Caco-2 (cell line): ENCODE measurements at regions not wholly inside any gene's neighbourhood (a gene's known extent, or its start where the extent isn't known, plus 50 kb on each side); places are given as distances from the start of the nearest gene placed in this dataset.
A peak's percentile ranks its signal among the peaks of the same experiment; 100 is the strongest.

Experiments used
- BruUV-seq: library from RNA; stranded (reverse); fragments of 400-500 nt; replicated peaks from 2 replicates; lab custom pipeline; 2021; lab: Mats Ljungman, UMichigan
- CTCF ChIA-PET: fragments of 300-600 bp; sonication (Branson Sonifier 250); formaldehyde crosslinking; loops from one replicate; lab custom pipeline; 2022; ENCODE audit warnings: antibody characterized with exemption; lab: Charles Lee
- POLR2A ChIA-PET: fragments of 300-600 bp; sonication (Branson Sonifier 250); formaldehyde crosslinking; loops from one replicate; lab custom pipeline; 2022; ENCODE audit warnings: antibody characterized with exemption; lab: Charles Lee
- DNase-seq, 2 experiments: peaks; one replicate each; pipeline versions ENCODE4 v3.0.0 to v3.0.0-alpha.2; 2020 to 2022
- H3K27me3 ChIP-seq: replicated peaks from 2 replicates; pipeline ENCODE4 v1.6.0; 2011; ENCODE audit warnings: low read length; ENCODE audit not compliant: control insufficient read depth, insufficient read depth
- H3K36me3 ChIP-seq: 2 replicates; pipeline ENCODE4 v1.5.1; 2011; ENCODE audit warnings: low read length; ENCODE audit not compliant: control insufficient read depth, insufficient read depth
- H3K4me1 ChIP-seq: fragments of 250-450 bp; sonication (Bioruptor Pico); 2 replicates; pipeline ENCODE4 v1.5.1; 2020; ENCODE audit warnings: mild to moderate bottlenecking
- H3K4me3 ChIP-seq: 2 replicates; pipeline ENCODE4 v1.5.1; 2011; ENCODE audit warnings: low read depth, mild to moderate bottlenecking, control low read depth, low read length
- H3K9me3 ChIP-seq: fragments of 250-450 bp; sonication (Bioruptor Pico); 2 replicates; pipeline ENCODE4 v1.5.1; 2020; ENCODE audit warnings: mild to moderate bottlenecking, moderate library complexity
- H3K27ac Mint-ChIP-seq: one replicate; pipeline ENCODE4 v1.8.0; 2022; ENCODE audit warnings: mixed read lengths; ENCODE audit not compliant: unreplicated experiment
- H3K27me3 Mint-ChIP-seq: one replicate; pipeline ENCODE4 v1.8.0; 2022; ENCODE audit warnings: mixed read lengths; ENCODE audit not compliant: insufficient read depth, unreplicated experiment
- H3K36me3 Mint-ChIP-seq: one replicate; pipeline ENCODE4 v1.8.0; 2022; ENCODE audit warnings: mild to moderate bottlenecking, mixed read lengths; ENCODE audit not compliant: insufficient read depth, unreplicated experiment
- H3K4me1 Mint-ChIP-seq: one replicate; pipeline ENCODE4 v1.8.0; 2022; ENCODE audit warnings: low read depth, mixed read lengths; ENCODE audit not compliant: unreplicated experiment
- H3K4me3 Mint-ChIP-seq: one replicate; pipeline ENCODE4 v1.8.0; 2022; ENCODE audit warnings: mild to moderate bottlenecking, moderate library complexity, mixed read lengths; ENCODE audit not compliant: unreplicated experiment
- H3K9me3 Mint-ChIP-seq: one replicate; pipeline ENCODE4 v1.8.0; 2022; ENCODE audit warnings: mixed read lengths; ENCODE audit not compliant: unreplicated experiment
- intact Hi-C: fragments of 100-400 bp; cut with micrococcal nuclease; formaldehyde crosslinking; loops from one replicate; pipeline ENCODE4 v1.10.0; 2022; ENCODE audit not compliant: unreplicated experiment
- TF ChIP-seq, protein P1 (sequence below), 2 experiments: fragments of 200-600 bp in 1 of 2; IDR thresholded peaks; 1 replicate in 1 of 2; 2 replicates in 1 of 2; pipeline versions ENCODE4 v1.5.1 to v1.8.0; 2011 to 2022; ENCODE audit warnings: antibody characterized with exemption in 1 of 2, control low read depth in 1 of 2, inconsistent platforms in 1 of 2, low read depth in 1 of 2, low read length in 1 of 2, mild to moderate bottlenecking in 1 of 2, moderate library complexity in 1 of 2; ENCODE audit not compliant: insufficient read depth in 1 of 2, severe bottlenecking in 1 of 2, unreplicated experiment in 1 of 2

DNA sequence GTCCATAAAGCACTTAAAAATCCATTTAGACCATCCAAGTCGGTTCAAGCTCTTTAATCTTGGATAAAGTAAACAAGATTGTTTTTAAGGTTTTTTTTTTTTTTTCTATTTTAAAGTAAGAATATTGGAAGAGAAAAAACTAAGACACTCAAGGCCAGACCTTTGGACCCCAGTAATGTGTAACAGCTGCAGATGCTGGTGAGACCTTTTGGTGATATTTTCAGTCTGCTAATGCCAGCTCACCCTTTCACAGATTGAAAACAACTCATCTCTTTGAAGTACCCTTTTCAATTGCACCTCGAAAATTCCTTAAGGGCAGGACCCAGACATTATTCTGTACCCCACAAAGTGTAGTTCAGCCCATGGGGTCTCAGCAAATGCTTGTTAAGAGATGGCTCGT, 260.7 kb upstream of the CTNNB1 start:
- no peaks in the 10 kb centered on the region for H3K27me3 ChIP-seq
- peaks cover 4% of the 10 kb centered on the region for H3K9me3 Mint-ChIP-seq
- H3K4me1 ChIP-seq = peaks cover 28% of the 10 kb centered on the region
- ChIA-PET CTCF (no interaction called here), POLR2A (interaction anchor here (0.7 kb wide), 1 partner anchor 260 kb away, joined by 4 read pairs; the partner anchor contains the start of gene CTNNB1)
- no peak overlapping the region for H3K4me3 ChIP-seq
- H3K36me3 Mint-ChIP-seq = no peaks in the 10 kb centered on the region
- H3K4me1 Mint-ChIP-seq = peaks cover 29% of the 10 kb centered on the region
- no TSS peak for BruUV-seq
- TF ChIP-seq, protein P1, sequence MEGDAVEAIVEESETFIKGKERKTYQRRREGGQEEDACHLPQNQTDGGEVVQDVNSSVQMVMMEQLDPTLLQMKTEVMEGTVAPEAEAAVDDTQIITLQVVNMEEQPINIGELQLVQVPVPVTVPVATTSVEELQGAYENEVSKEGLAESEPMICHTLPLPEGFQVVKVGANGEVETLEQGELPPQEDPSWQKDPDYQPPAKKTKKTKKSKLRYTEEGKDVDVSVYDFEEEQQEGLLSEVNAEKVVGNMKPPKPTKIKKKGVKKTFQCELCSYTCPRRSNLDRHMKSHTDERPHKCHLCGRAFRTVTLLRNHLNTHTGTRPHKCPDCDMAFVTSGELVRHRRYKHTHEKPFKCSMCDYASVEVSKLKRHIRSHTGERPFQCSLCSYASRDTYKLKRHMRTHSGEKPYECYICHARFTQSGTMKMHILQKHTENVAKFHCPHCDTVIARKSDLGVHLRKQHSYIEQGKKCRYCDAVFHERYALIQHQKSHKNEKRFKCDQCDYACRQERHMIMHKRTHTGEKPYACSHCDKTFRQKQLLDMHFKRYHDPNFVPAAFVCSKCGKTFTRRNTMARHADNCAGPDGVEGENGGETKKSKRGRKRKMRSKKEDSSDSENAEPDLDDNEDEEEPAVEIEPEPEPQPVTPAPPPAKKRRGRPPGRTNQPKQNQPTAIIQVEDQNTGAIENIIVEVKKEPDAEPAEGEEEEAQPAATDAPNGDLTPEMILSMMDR (IDR thresholded peaks at IDR 0.05; ENCODE audit: insufficient read depth in 1 of 2, low read depth in 1 of 2, low read length in 1 of 2, severe bottlenecking in 1 of 2, unreplicated experiment in 1 of 2) = no peak
- H3K27ac Mint-ChIP-seq = peak overlapping the region; percentile 93
- intact Hi-C loops = loop anchor here (2.0 kb wide), 1 partner anchor 58 kb away; no protein-coding TSS in a partner anchor
- H3K4me3 Mint-ChIP-seq = no peak overlapping the region
- no peak for DNase-seq
- H3K27me3 Mint-ChIP-seq = no peaks in the 10 kb centered on the region
- no peaks in the 10 kb centered on the region; the same call in 1 of the 2 replicates for H3K9me3 ChIP-seq
- no peaks in the 10 kb centered on the region for H3K36me3 ChIP-seq

DNA sequence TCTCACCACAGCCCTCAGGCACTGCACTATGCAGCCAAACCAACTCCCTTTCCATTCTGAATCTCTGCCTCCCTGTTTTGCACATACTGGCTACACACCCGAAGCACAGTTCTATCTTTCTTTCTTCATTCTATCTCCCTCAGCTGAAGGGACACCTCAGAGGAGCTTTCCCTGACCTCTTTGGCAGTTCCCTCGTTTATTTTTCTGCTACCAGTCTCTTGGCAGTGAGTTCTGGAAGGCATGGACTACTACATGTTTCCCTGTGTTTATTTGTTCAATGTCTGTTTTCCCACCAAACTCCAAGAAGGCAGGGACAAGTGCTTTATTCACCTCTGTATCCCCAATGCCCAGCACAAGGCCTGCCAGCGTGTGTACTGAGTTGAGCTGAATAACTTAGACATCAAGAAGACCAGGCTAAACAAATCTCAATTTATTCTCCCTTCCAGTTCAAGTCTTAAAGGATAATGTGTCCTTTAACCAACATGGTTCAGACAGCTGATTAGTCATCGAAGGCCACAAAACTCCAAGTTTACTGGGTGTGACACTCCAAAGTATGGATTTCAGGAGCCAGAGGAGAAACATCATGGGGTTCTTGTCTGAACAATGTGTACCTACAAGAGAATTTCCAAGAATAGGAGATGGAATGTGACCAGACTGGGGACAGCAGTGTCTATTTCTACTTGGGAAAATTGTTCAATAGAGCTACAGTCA, 260.1 kb upstream of the CTNNB1 start:
- CTCF ChIA-PET = no interaction called here
- H3K36me3 ChIP-seq = no peaks in the 10 kb centered on the region
- no peak overlapping the region for H3K4me3 ChIP-seq
- peaks cover 28% of the 10 kb centered on the region for H3K4me1 ChIP-seq
- H3K4me3 Mint-ChIP-seq = peak overlapping the region; percentile 19
- H3K27me3 ChIP-seq = no peaks in the 10 kb centered on the region
- H3K36me3 Mint-ChIP-seq = no peaks in the 10 kb centered on the region
- intact Hi-C loops = loop anchor here (1.0 to 2.0 kb wide), 2 partner anchors 50 to 58 kb away; no protein-coding TSS in a partner anchor
- POLR2A ChIA-PET = interaction anchor here (1.6 kb wide), 1 partner anchor 260 kb away, joined by 6 read pairs; the partner anchor contains the start of gene CTNNB1
- peak overlapping the region; percentile 93 for H3K27ac Mint-ChIP-seq
- DNase-seq = peak; percentile 5 to 42
- TF ChIP-seq, protein P1 (IDR thresholded peaks at IDR 0.05; ENCODE audit: insufficient read depth in 1 of 2, low read depth in 1 of 2, low read length in 1 of 2, severe bottlenecking in 1 of 2, unreplicated experiment in 1 of 2) = no peak
- peaks cover 29% of the 10 kb centered on the region for H3K4me1 Mint-ChIP-seq
- H3K9me3 Mint-ChIP-seq = no peaks in the 10 kb centered on the region
- no peaks in the 10 kb centered on the region for H3K27me3 Mint-ChIP-seq
- H3K9me3 ChIP-seq = no peaks in the 10 kb centered on the region; the same call in 1 of the 2 replicates
- BruUV-seq = no TSS peak

DNA sequence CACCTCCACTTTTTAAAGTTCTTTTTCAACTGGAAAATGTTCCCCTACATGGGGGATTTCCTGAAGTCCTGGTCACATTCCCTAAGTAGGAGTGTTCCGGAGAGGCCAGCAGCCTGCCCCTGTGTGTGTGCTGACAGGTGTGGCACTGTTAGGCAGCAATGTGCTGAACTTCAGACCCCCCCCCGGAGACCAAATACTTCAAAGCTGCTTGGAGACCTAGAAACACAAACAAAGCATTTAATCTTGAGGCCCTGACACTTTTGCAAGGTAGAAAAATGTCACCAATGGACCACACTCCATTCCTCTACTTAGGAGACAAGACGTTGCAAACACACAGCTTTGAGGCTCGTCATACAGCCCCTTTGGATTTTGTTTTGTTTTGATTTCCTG, 259.6 kb upstream of the CTNNB1 start:
- Mint-ChIP-seq H3K9me3 (no peaks in the 10 kb centered on the region), H3K36me3 (no peaks in the 10 kb centered on the region), H3K27ac (peak overlapping the region; percentile 93), H3K4me1 (peaks cover 29% of the 10 kb centered on the region), H3K27me3 (no peaks in the 10 kb centered on the region), H3K4me3 (peak overlapping the region; percentile 31)
- no TSS peak for BruUV-seq
- H3K4me1 ChIP-seq = peaks cover 28% of the 10 kb centered on the region
- TF ChIP-seq, protein P1 (IDR thresholded peaks at IDR 0.05; ENCODE audit: insufficient read depth in 1 of 2, low read depth in 1 of 2, low read length in 1 of 2, severe bottlenecking in 1 of 2, unreplicated experiment in 1 of 2) = no peak
- H3K27me3 ChIP-seq = no peaks in the 10 kb centered on the region
- H3K4me3 ChIP-seq = no peak overlapping the region
- H3K36me3 ChIP-seq = no peaks in the 10 kb centered on the region
- intact Hi-C loops = loop anchor here (1.0 to 2.0 kb wide), 2 partner anchors 50 to 57 kb away; no protein-coding TSS in a partner anchor
- DNase-seq = peak; percentile 87 to 92
- POLR2A ChIA-PET = interaction anchor here (0.6 to 1.6 kb wide), 2 partner anchors 176 to 260 kb away, joined by 4 to 6 read pairs; partner anchors contain the start of gene CTNNB1
- CTCF ChIA-PET = no interaction called here
- no peaks in the 10 kb centered on the region; the same call in 1 of the 2 replicates for H3K9me3 ChIP-seq
